WTC11 (cell line): ENCODE measurements at regions not wholly inside any gene's neighbourhood (a gene's known extent, or its start where the extent isn't known, plus 50 kb on each side); places are given as distances from the start of the nearest gene placed in this dataset.

Experiments
- E2F1 ChIP-seq: sonication (generic); formaldehyde crosslinking; IDR thresholded peaks from 2 replicates; pipeline ENCODE4 v1.8.0; 2022; ENCODE audit warnings: mild to moderate bottlenecking, missing genetic modification reagents
- JAZF1 ChIP-seq: fragments of 250-450 bp; sonication (Bioruptor Pico); IDR thresholded peaks from 2 replicates; pipeline ENCODE4 v1.9.0; 2021; ENCODE audit warnings: moderate library complexity, mild to moderate bottlenecking, inconsistent platforms
- TEAD4 ChIP-seq: sonication (generic); formaldehyde crosslinking; IDR thresholded peaks from 2 replicates; pipeline ENCODE4 v1.8.0; 2022; ENCODE audit warnings: mild to moderate bottlenecking, missing genetic modification reagents
- TF ChIP-seq, protein P1 (sequence below): fragments of 200-600 bp; IDR thresholded peaks from 2 replicates; pipeline ENCODE4 v1.8.0; 2022; ENCODE audit warnings: antibody characterized with exemption
- TF ChIP-seq, protein P2 (sequence below): sonication (generic); formaldehyde crosslinking; IDR thresholded peaks from 2 replicates; pipeline ENCODE4 v1.8.1; 2023; ENCODE audit warnings: mild to moderate bottlenecking, missing genetic modification reagents, moderate library complexity
- TF ChIP-seq, protein P3 (sequence below): sonication (generic); formaldehyde crosslinking; conservative IDR thresholded peaks from 2 replicates; pipeline ENCODE4 v1.8.1; 2023; ENCODE audit warnings: mild to moderate bottlenecking, low read depth, missing genetic modification reagents, moderate library complexity

- TF ChIP-seq E2F1 (CRISPR knock-in tag) (no peak), JAZF1 (CRISPR knock-in tag) (no peak), TEAD4 (CRISPR knock-in tag) (no peak)
- TF ChIP-seq, protein P1, sequence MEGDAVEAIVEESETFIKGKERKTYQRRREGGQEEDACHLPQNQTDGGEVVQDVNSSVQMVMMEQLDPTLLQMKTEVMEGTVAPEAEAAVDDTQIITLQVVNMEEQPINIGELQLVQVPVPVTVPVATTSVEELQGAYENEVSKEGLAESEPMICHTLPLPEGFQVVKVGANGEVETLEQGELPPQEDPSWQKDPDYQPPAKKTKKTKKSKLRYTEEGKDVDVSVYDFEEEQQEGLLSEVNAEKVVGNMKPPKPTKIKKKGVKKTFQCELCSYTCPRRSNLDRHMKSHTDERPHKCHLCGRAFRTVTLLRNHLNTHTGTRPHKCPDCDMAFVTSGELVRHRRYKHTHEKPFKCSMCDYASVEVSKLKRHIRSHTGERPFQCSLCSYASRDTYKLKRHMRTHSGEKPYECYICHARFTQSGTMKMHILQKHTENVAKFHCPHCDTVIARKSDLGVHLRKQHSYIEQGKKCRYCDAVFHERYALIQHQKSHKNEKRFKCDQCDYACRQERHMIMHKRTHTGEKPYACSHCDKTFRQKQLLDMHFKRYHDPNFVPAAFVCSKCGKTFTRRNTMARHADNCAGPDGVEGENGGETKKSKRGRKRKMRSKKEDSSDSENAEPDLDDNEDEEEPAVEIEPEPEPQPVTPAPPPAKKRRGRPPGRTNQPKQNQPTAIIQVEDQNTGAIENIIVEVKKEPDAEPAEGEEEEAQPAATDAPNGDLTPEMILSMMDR: no peak
- TF ChIP-seq, protein P2, sequence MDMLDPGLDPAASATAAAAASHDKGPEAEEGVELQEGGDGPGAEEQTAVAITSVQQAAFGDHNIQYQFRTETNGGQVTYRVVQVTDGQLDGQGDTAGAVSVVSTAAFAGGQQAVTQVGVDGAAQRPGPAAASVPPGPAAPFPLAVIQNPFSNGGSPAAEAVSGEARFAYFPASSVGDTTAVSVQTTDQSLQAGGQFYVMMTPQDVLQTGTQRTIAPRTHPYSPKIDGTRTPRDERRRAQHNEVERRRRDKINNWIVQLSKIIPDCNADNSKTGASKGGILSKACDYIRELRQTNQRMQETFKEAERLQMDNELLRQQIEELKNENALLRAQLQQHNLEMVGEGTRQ (CRISPR knock-in tag): no peak
- TF ChIP-seq, protein P3, sequence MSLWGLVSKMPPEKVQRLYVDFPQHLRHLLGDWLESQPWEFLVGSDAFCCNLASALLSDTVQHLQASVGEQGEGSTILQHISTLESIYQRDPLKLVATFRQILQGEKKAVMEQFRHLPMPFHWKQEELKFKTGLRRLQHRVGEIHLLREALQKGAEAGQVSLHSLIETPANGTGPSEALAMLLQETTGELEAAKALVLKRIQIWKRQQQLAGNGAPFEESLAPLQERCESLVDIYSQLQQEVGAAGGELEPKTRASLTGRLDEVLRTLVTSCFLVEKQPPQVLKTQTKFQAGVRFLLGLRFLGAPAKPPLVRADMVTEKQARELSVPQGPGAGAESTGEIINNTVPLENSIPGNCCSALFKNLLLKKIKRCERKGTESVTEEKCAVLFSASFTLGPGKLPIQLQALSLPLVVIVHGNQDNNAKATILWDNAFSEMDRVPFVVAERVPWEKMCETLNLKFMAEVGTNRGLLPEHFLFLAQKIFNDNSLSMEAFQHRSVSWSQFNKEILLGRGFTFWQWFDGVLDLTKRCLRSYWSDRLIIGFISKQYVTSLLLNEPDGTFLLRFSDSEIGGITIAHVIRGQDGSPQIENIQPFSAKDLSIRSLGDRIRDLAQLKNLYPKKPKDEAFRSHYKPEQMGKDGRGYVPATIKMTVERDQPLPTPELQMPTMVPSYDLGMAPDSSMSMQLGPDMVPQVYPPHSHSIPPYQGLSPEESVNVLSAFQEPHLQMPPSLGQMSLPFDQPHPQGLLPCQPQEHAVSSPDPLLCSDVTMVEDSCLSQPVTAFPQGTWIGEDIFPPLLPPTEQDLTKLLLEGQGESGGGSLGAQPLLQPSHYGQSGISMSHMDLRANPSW (CRISPR knock-in tag): no peak
Measured at GRCh38 chr9:102164247-102164646, 425.8 kb upstream of the GRIN3A start.
